ENCODE measurements at regions not wholly inside any gene's neighbourhood (a gene's known extent, or its start where the extent isn't known, plus 50 kb on each side); places are given as distances from the start of the nearest gene placed in this dataset.

DNA sequence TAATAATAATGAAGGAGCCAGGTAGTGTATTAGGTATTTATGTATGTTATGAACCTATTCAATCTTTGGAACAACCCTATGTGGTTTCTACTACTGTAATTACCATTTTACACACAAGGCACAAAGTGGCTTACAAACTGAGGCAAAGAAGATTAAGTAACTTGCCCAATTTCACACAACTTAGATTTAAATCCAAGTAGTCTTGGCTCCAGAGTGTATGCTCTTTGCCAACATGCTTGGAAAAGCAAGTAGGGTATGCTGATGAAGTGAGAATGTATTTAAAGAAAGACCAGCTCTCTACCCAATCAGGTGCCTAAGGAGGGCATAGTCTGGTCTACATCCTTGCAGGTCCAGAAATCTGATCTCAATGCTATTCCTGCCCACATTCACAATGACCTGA, 463.2 kb downstream of the METTL15 start:
- no peak for ATAC-seq

DNA sequence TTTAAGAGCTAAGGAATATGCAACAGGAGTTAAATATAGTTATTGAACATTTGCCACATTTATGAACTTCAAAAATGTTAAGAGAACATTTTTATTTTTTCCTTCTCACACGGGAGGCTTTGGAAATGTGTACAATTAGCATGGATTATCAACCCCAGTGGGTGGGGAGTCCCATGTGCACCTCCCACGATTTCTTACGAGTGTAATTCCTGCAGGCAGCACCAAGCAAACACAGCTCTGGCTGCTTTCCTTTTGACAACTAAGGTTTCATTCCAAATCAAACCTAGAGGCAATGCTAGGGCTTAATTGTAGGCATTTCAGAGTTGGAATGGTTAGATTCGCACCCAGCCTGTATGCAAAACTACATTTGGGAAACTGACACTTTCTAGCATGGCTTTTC, 460.9 kb downstream of the METTL15 start:
- Histone ChIP-seq H3K27ac (no peak overlapping the region), H3K4me3 (no peak overlapping the region), H3K27me3 (ENCODE audit: insufficient read depth in 3 of 3, low read length in 2 of 3) (peaks cover 0 to 7% (median 0%) of the 10 kb centered on the region in 3 donors), H3K4me1 (no peaks in the 10 kb centered on the region), H3K9me3 (no peaks in the 10 kb centered on the region), H3K36me3 (ENCODE audit: insufficient read depth in 1 of 2, low read depth in 1 of 2) (no peaks in the 10 kb centered on the region)
- no peak for ATAC-seq
- intact Hi-C loops (cut with DNase I): no loop called here
- DNase-seq: no peak
- TF ChIP-seq, protein P1, sequence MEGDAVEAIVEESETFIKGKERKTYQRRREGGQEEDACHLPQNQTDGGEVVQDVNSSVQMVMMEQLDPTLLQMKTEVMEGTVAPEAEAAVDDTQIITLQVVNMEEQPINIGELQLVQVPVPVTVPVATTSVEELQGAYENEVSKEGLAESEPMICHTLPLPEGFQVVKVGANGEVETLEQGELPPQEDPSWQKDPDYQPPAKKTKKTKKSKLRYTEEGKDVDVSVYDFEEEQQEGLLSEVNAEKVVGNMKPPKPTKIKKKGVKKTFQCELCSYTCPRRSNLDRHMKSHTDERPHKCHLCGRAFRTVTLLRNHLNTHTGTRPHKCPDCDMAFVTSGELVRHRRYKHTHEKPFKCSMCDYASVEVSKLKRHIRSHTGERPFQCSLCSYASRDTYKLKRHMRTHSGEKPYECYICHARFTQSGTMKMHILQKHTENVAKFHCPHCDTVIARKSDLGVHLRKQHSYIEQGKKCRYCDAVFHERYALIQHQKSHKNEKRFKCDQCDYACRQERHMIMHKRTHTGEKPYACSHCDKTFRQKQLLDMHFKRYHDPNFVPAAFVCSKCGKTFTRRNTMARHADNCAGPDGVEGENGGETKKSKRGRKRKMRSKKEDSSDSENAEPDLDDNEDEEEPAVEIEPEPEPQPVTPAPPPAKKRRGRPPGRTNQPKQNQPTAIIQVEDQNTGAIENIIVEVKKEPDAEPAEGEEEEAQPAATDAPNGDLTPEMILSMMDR (IDR thresholded peaks at IDR 0.05): no peak
- WGBS, 3 donors: 62 to 73% (median 64%) methylated on average over 4 of the region's 4 CpGs

More for the DNA sequence above, 463.2 kb downstream of the METTL15 start:
- intact Hi-C loops (cut with DNase I): no loop called here
- Histone ChIP-seq H3K4me3 (no peak overlapping the region), H3K36me3 (ENCODE audit: insufficient read depth in 1 of 2, low read depth in 1 of 2) (no peaks in the 10 kb centered on the region), H3K9me3 (no peaks in the 10 kb centered on the region), H3K27me3 (ENCODE audit: insufficient read depth in 3 of 3, low read length in 2 of 3) (peaks cover 0 to 7% (median 0%) of the 10 kb centered on the region in 3 donors), H3K27ac (no peak overlapping the region), H3K4me1 (no peaks in the 10 kb centered on the region)
- TF ChIP-seq, protein P1 (IDR thresholded peaks at IDR 0.05): no peak
- no peak for DNase-seq

DNA sequence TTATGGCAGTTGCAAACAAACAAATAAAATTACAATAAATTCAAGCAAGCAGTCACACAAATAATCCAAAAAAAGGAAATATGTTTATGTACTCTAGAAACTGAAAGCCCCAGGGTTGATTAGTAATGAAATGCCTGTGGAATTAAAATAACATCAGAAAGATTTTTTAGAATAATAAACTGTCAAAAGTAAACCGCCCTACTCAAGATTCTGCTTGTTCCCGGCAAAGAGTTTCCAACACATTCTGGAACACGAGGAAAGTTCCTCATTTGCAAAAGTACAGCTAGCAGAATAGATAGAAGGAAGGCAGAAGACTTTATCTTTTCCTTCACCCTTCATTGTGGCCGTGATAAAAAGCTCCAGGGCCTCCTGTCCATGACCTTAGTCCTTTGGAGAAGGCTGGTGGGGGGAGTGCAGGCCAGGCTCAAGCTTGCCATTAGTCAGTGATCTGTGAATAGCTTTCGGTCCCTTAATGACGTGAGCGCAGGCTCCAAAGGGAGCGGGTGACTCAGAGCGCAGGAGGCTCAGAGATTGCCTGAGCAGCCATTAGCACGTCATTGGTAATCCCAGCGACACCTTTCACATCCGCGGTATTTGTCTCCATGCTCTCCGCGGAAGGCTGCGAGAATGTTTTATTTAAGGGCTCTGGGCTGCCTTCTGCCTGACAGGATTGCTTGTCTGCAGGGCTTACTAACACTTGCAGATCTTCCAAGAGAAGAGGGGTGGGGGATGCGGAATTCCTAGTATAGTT, 458.3 kb downstream of the METTL15 start:
- Histone ChIP-seq H3K9me3 (no peaks in the 10 kb centered on the region), H3K27me3 (ENCODE audit: insufficient read depth in 3 of 3, low read length in 2 of 3) (peaks cover 0 to 3% (median 0%) of the 10 kb centered on the region in 3 donors), H3K27ac (peak overlapping the region; percentile 50), H3K36me3 (ENCODE audit: insufficient read depth in 1 of 2, low read depth in 1 of 2) (no peaks in the 10 kb centered on the region), H3K4me3 (peak overlapping the region; percentile 28), H3K4me1 (no peaks in the 10 kb centered on the region)
- DNase-seq: peak; percentile 73 to 77
- TF ChIP-seq, protein P1 (IDR thresholded peaks at IDR 0.05): no peak
- intact Hi-C loops (cut with DNase I): no loop called here
- ATAC-seq: peak; percentile 99 to 100 (median 100)
- WGBS, 3 donors: 13 to 14% (median 14%) methylated on average over 17 of the region's 17 CpGs

DNA sequence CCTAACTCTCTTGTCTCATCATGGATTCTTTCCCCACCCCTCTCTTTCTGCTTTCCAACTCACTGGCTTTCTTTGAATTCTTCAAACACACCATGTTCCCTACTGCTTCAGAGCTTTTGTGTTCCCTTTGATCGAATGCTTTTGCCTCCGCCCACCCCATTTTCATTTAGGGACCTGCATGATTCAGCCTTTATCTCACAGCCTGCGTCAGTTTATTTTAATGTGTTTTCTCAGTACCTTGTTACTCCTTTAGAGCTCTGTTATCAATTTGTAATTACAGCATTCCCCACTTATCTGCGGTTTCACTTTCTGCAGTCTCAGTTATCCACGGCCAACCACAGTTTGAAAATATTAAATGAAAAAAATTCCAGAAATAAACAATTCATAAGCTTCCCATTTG, 451.3 kb downstream of the METTL15 start:
- no peak for ATAC-seq
- no peak overlapping the region for H3K27ac ChIP-seq
- DNase-seq: no peak
- no peaks in the 10 kb centered on the region for H3K36me3 ChIP-seq (ENCODE audit: insufficient read depth in 1 of 2, low read depth in 1 of 2)
- H3K27me3 ChIP-seq (ENCODE audit: insufficient read depth in 3 of 3, low read length in 2 of 3): no peaks in the 10 kb centered on the region
- TF ChIP-seq, protein P1 (IDR thresholded peaks at IDR 0.05): no peak
- no peaks in the 10 kb centered on the region for H3K4me1 ChIP-seq
- WGBS, 3 donors: 54 to 56% (median 55%) methylated on average over 5 of the region's 5 CpGs
- H3K9me3 ChIP-seq: no peaks in the 10 kb centered on the region
- intact Hi-C loops (cut with DNase I): no loop called here
- H3K4me3 ChIP-seq: no peak overlapping the region

DNA sequence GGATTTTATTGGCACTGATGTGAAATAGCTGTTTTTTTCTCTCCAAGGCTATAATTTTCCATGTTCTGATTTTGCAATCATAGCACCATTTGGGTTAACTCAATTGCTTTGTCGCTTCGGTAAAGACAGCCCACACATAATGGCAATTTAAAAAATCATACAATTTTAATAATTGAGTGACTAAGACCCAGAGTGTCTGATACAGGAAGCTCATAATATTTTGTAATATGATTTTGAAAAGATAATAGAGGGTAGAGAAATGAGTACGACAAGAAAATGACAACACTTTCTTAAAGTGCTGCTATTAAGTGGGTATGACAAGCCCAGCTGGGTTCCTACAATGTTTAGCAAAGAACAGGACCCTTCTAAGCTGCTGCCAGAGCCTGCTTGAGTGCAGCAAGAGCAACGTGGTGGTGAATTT, 439.1 kb downstream of the METTL15 start:
- ATAC-seq (no peak), DNase-seq (no peak)
- 25 to 52% (median 26%) methylated on average over 4 of the region's 4 CpGs for WGBS, 3 donors
- intact Hi-C loops (cut with DNase I): no loop called here
- Histone ChIP-seq H3K4me1 (no peaks in the 10 kb centered on the region), H3K9me3 (no peaks in the 10 kb centered on the region), H3K36me3 (ENCODE audit: insufficient read depth in 1 of 2, low read depth in 1 of 2) (no peaks in the 10 kb centered on the region), H3K27me3 (ENCODE audit: insufficient read depth in 3 of 3, low read length in 2 of 3) (no peaks in the 10 kb centered on the region), H3K4me3 (no peak overlapping the region), H3K27ac (no peak overlapping the region)
- TF ChIP-seq, protein P1 (IDR thresholded peaks at IDR 0.05): no peak

All from psoas muscle (tissue), 7 donors.